Fibroblast of the aortic adventitia (primary cell): ENCODE measurements at regions not wholly inside any gene's neighbourhood (a gene's known extent, or its start where the extent isn't known, plus 50 kb on each side); places are given as distances from the start of the nearest gene placed in this dataset.

Source experiments
- DNase-seq: peaks from one replicate; pipeline ENCODE4 v3.0.0-alpha.2; 2010; ENCODE audit warnings: low read depth
- H3K4me3 ChIP-seq: 2 replicates; pipeline ENCODE4 v1.5.1; 2011; ENCODE audit warnings: low read depth, mild to moderate bottlenecking, control low read depth, low read length, moderate library complexity
- TF ChIP-seq, protein P1 (sequence below): IDR thresholded peaks from 2 replicates; pipeline ENCODE4 v1.5.1; 2011; ENCODE audit warnings: mild to moderate bottlenecking, low read length, control low read depth, inconsistent platforms; ENCODE audit not compliant: insufficient read depth

DNA sequence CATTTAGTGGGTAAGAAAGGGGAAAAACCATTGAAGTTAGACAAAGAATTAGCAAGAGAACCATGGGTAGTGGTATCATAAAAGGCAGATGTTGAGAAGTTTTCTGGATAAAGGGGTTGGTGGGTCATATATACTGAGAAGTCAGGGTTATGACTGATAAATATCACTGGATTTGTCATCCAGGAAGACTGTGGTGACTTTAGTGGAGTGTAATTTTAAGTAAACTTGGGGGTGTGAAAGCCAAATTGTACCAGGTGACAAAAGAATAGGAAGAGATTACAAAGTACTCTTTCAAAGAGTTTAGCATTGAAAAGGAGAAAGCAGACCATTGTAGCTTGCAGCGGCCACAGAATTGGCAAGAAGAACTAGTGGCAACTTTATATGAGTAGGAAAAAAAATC lies 315.2 kb upstream of the DMAC1 start:
- no peak overlapping the region for H3K4me3 ChIP-seq
- no peak for DNase-seq
- TF ChIP-seq, protein P1, sequence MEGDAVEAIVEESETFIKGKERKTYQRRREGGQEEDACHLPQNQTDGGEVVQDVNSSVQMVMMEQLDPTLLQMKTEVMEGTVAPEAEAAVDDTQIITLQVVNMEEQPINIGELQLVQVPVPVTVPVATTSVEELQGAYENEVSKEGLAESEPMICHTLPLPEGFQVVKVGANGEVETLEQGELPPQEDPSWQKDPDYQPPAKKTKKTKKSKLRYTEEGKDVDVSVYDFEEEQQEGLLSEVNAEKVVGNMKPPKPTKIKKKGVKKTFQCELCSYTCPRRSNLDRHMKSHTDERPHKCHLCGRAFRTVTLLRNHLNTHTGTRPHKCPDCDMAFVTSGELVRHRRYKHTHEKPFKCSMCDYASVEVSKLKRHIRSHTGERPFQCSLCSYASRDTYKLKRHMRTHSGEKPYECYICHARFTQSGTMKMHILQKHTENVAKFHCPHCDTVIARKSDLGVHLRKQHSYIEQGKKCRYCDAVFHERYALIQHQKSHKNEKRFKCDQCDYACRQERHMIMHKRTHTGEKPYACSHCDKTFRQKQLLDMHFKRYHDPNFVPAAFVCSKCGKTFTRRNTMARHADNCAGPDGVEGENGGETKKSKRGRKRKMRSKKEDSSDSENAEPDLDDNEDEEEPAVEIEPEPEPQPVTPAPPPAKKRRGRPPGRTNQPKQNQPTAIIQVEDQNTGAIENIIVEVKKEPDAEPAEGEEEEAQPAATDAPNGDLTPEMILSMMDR = no peak

- no peak overlapping the region for H3K4me3 ChIP-seq
- TF ChIP-seq, protein P1 = no peak
- DNase-seq = no peak
Measured at GRCh38 chr9:8106362-8106761, 306.8 kb upstream of the DMAC1 start.

GRCh38 chr9:8101607-8102006 lies 302.0 kb upstream of the DMAC1 start:
- TF ChIP-seq, protein P1 = no peak
- no peak for DNase-seq
- no peak overlapping the region for H3K4me3 ChIP-seq

DNA sequence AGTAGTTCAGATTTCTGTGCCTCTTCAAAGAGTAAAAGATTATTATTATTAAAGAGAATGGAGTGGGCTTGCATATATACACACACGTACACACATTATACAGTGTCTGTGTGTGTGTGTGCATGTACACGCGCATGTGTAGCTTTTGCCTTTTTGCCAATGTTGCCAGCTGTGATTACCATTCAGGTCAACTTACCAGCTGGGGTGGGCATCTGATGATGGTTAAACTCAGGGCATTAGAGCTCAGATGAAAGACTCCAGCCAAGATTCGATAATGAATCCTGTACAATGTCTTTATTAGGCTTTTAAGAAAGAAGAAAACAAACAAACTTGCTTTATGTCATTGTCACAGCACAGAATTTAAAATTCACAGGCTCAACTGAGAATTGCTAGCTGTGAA lies 296.5 kb upstream of the DMAC1 start:
- H3K4me3 ChIP-seq = no peak overlapping the region
- DNase-seq = no peak
- TF ChIP-seq, protein P1 = no peak

- no peak for DNase-seq
- H3K4me3 ChIP-seq = no peak overlapping the region
- TF ChIP-seq, protein P1 = no peak
Measured at GRCh38 chr9:8095672-8096086, 296.1 kb upstream of the DMAC1 start.

GRCh38 chr9:8088477-8088876 lies 288.9 kb upstream of the DMAC1 start:
- no peak overlapping the region for H3K4me3 ChIP-seq
- TF ChIP-seq, protein P1 = no peak

GRCh38 chr9:8085986-8086385 lies 286.4 kb upstream of the DMAC1 start:
- H3K4me3 ChIP-seq = no peak overlapping the region
- TF ChIP-seq, protein P1 = no peak
- no peak for DNase-seq

More at GRCh38 chr9:8088477-8088876, 288.9 kb upstream of the DMAC1 start:
- no peak for DNase-seq
